Neural progenitor cell (in vitro differentiated cells): ENCODE measurements at regions not wholly inside any gene's neighbourhood (a gene's known extent, or its start where the extent isn't known, plus 50 kb on each side); places are given as distances from the start of the nearest gene placed in this dataset.
"Not testable (repeated sequence)": the region's sequence is repeated elsewhere in the genome, so short reads cannot be mapped to it uniquely, and the experiment has no call there.

ENCODE experiments used
- CTCF ChIP-seq: fragments of 200-600 bp; sonication (generic); IDR thresholded peaks from 2 replicates; pipeline ENCODE4 v1.5.1; 2017; ENCODE audit warnings: antibody characterized with exemption, mild to moderate bottlenecking
- EZH2 ChIP-seq: fragments of 200-600 bp; sonication (generic); IDR thresholded peaks from 2 replicates; pipeline ENCODE4 v1.6.1; 2017; ENCODE audit warnings: antibody characterized with exemption, mild to moderate bottlenecking, moderate library complexity

GRCh38 chr7:91729046-91729445 is 151.5 kb downstream of the MTERF1 start:
- TF ChIP-seq CTCF, EZH2: not testable (repeated sequence)
